ENCODE measurements at regions not wholly inside any gene's neighbourhood (a gene's known extent, or its start where the extent isn't known, plus 50 kb on each side); places are given as distances from the start of the nearest gene placed in this dataset.

- intact Hi-C loops (cut with micrococcal nuclease), result no loop called here
- ChIA-PET CTCF (no interaction called here), POLR2A (no interaction called here)
- no peak for TF ChIP-seq CTCF (IDR thresholded peaks at IDR 0.05)
- Mint-ChIP-seq H3K27me3 (peaks cover 5% of the 10 kb centered on the region), H3K36me3 (ENCODE audit: low read depth) (no peaks in the 10 kb centered on the region), H3K4me3 (no peak overlapping the region), H3K27ac (no peak overlapping the region), H3K4me1 (peaks cover 2% of the 10 kb centered on the region), H3K9me3 (no peaks in the 10 kb centered on the region)
- no peak for ATAC-seq (ENCODE audit: low read depth)
- peak; percentile 2 for DNase-seq
Measured at GRCh38 chr7:411677-412312, 107.9 kb downstream of the PDGFA start.

- peak; percentile 12 for DNase-seq
- Mint-ChIP-seq H3K27ac (no peak overlapping the region), H3K27me3 (peaks cover 5% of the 10 kb centered on the region)
Measured at GRCh38 chr7:412313-412710, 107.3 kb downstream of the PDGFA start.

GRCh38 chr7:414681-415560, 104.7 kb downstream of the PDGFA start:
- TF ChIP-seq CTCF (IDR thresholded peaks at IDR 0.05), result no peak
- ATAC-seq (ENCODE audit: low read depth) (no peak), DNase-seq (peak; percentile 12)
- Mint-ChIP-seq H3K4me3 (no peak overlapping the region), H3K4me1 (peaks cover 2% of the 10 kb centered on the region), H3K9me3 (peaks cover 7% of the 10 kb centered on the region), H3K27ac (no peak overlapping the region), H3K36me3 (ENCODE audit: low read depth) (no peaks in the 10 kb centered on the region), H3K27me3 (peaks cover under 1% of the 10 kb centered on the region)
- ChIA-PET CTCF (no interaction called here), POLR2A (no interaction called here)
- intact Hi-C loops (cut with micrococcal nuclease), result no loop called here

More at GRCh38 chr7:412313-412710, 107.3 kb downstream of the PDGFA start:
- peaks cover 2% of the 10 kb centered on the region for H3K4me1 Mint-ChIP-seq
- peak; percentile 49 for ATAC-seq (ENCODE audit: low read depth)
- H3K36me3 Mint-ChIP-seq (ENCODE audit: low read depth), result no peaks in the 10 kb centered on the region
- intact Hi-C loops (cut with micrococcal nuclease), result no loop called here
- peaks cover 1% of the 10 kb centered on the region for H3K9me3 Mint-ChIP-seq
- H3K4me3 Mint-ChIP-seq, result no peak overlapping the region
- no peak for TF ChIP-seq CTCF (IDR thresholded peaks at IDR 0.05)
- ChIA-PET CTCF (no interaction called here), POLR2A (no interaction called here)

- Mint-ChIP-seq H3K27ac (no peak overlapping the region), H3K27me3 (no peaks in the 10 kb centered on the region), H3K4me3 (no peak overlapping the region), H3K4me1 (peaks cover 2% of the 10 kb centered on the region), H3K9me3 (peaks cover 7% of the 10 kb centered on the region), H3K36me3 (ENCODE audit: low read depth) (no peaks in the 10 kb centered on the region)
- POLR2A ChIA-PET, result no interaction called here
- CTCF ChIA-PET, result no interaction called here
- intact Hi-C loops (cut with micrococcal nuclease), result no loop called here
- no peak for TF ChIP-seq CTCF (IDR thresholded peaks at IDR 0.05)
- ATAC-seq (ENCODE audit: low read depth) (no peak), DNase-seq (no peak)
Measured at GRCh38 chr7:415646-416525, 103.8 kb downstream of the PDGFA start.
